ENCODE measurements at regions not wholly inside any gene's neighbourhood (a gene's known extent, or its start where the extent isn't known, plus 50 kb on each side); places are given as distances from the start of the nearest gene placed in this dataset.
"Not testable (repeated sequence)": the region's sequence is repeated elsewhere in the genome, so short reads cannot be mapped to it uniquely, and the experiment has no call there.

DNA sequence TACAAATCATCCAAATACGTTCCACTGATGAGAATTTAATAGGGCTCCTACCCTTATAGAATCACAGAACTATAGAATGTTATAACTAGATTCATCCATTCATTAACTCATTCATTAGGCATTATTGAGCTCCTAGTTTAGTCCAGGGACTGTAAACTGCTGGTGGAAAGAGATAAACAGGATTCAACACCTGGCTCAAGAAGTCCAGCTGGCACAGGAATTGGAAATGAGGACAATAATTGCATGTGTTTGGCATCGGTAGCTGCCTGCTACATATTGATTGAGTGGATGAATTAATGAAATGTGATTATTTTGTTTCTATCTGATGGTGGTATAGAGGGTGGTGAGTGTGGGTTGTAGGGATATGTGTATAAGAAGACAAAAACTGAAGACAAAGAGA is 100.8 kb upstream of the TLE1 start:
- DNase-seq = no peak
- Histone ChIP-seq H3K9me3 (no peaks in the 10 kb centered on the region), H3K4me3 (no peak overlapping the region), H3K27me3 (no peaks in the 10 kb centered on the region), H3K36me3 (no peaks in the 10 kb centered on the region)

DNA sequence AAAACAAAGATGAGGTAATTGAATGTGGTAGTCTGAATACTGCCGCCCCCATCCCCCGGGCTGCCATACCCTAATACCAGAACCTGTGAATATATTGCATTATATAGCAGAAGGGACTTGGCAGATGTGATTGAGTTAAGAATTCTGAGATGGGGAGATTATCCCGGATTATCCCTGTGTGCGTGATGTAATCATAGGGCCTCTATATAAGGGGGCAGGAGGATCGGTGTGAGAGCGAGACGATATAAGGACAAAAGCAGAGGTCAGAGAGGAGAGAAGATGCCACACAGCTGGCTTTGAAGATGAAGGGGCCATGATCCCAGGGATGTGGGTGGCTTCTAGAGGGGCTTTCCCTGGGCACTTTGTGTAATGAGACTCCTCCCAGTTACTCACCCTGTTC is 101.7 kb upstream of the TLE1 start:
- no peak for DNase-seq
- no peaks in the 10 kb centered on the region for H3K27me3 ChIP-seq
- H3K36me3 ChIP-seq = no peaks in the 10 kb centered on the region
- no peak overlapping the region for H3K4me3 ChIP-seq
- H3K9me3 ChIP-seq = no peaks in the 10 kb centered on the region

DNA sequence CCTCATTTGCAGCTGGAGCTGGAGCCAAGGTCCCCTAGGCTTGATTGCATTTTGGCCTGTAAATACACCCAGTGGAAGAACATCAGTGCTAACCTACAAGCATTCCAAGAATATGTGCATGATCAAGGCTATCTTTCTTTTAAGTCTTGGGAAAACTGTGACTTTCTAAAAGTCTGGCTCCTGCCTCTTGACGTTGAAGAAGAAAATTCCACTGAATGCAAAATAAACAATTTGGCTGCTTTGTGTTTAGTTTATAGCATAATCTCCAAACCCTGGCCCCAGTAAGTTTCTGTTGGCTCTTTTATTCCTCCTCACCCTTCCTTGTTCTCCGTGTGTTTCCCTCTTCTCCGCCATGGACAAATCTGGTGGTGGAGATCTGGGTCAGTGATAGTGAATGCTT is 109.3 kb upstream of the TLE1 start:
- no peak for DNase-seq
- no peak overlapping the region for H3K4me3 ChIP-seq
- H3K36me3 ChIP-seq = no peaks in the 10 kb centered on the region
- H3K27me3 ChIP-seq = no peaks in the 10 kb centered on the region
- H3K9me3 ChIP-seq = no peaks in the 10 kb centered on the region

DNA sequence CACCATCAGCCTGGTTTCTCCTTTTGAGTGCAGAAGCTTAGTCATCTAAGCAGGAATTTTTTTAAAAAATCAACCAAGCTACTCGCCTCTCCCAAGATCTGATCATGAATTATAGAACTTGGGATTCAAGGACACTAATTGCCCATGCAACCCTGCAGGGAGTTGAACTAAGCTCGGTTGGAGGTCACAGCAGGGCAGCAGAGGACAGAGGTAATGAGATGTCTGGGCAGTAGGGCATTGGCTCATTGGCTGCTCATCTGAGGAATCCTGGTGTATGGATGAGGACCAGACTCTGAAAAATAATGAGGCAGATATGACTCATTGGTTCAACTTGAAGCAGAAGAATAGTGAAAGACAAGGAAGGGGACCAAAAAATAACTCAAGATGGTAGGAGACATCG is 111.8 kb upstream of the TLE1 start:
- no peaks in the 10 kb centered on the region for H3K27me3 ChIP-seq
- no peaks in the 10 kb centered on the region for H3K36me3 ChIP-seq
- H3K4me3 ChIP-seq = no peak overlapping the region
- no peaks in the 10 kb centered on the region for H3K9me3 ChIP-seq
- DNase-seq = peak; percentile 67

DNA sequence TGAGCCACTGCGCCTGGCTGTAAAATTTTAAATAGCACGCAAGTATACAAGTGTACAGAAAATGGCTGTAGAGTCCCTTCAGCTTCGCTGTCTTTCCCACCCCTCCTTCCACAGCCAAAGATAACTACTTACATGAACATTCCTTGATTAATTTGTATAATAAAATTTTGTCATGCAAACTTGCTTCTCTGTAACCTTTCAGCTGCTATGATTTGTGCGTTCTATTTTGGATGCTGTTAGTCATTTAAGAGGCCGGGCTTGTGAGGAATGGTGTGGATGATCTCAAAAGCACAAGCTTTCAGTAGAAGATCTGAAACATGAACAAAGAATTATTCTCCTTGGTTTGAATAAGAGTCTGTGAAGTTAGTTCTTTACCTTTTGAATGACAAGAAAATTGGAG is 115.0 kb upstream of the TLE1 start:
- Histone ChIP-seq H3K9me3 (no peaks in the 10 kb centered on the region), H3K36me3 (no peaks in the 10 kb centered on the region), H3K27me3 (no peaks in the 10 kb centered on the region), H3K4me3 (no peak overlapping the region)
- DNase-seq = no peak

DNA sequence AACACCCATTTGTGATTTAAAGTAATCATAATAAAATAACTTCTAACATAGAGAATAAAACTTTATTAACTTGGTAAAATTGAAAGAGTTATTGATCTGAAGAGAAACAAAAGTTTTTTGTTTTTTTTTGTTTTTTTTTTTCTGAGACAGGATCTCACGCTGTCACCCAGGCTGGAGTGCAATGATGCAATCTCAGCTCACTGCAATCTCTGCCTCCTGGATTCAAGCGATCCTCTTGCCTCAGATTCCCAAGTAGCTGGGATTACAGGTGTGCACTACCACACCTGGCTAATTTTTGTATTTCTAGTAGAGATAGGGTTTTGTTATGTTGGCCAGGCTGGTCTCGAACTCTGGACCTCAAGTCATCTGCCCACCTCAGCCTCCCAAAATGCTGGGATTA is 116.5 kb upstream of the SPATA31D4 start:
- H3K36me3 ChIP-seq, H3K4me3 ChIP-seq, H3K9me3 ChIP-seq, H3K27me3 ChIP-seq, DNase-seq: not testable (repeated sequence)

DNA sequence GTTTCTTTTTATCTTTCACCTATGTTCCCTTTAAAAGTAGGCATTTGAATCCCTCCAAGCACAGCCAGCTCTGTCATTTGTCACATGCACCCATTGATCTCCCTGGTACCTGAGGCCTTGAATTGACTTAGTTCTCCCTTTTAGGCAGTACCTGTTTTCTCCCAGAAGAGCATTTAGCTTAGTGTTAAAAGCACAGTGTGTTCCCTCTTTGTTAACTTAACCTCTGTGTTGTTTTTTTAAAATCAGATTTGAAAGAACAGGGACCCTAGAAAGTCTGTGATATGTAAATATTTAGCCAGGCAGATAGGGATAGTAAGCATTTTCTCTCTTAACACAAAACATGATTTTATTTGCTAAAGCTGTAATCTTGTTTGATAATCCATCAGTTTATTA is 113.8 kb upstream of the SPATA31D4 start:
- no peaks in the 10 kb centered on the region for H3K36me3 ChIP-seq
- DNase-seq = no peak
- no peak overlapping the region for H3K4me3 ChIP-seq
- H3K27me3 ChIP-seq = no peaks in the 10 kb centered on the region
- no peaks in the 10 kb centered on the region for H3K9me3 ChIP-seq

DNA sequence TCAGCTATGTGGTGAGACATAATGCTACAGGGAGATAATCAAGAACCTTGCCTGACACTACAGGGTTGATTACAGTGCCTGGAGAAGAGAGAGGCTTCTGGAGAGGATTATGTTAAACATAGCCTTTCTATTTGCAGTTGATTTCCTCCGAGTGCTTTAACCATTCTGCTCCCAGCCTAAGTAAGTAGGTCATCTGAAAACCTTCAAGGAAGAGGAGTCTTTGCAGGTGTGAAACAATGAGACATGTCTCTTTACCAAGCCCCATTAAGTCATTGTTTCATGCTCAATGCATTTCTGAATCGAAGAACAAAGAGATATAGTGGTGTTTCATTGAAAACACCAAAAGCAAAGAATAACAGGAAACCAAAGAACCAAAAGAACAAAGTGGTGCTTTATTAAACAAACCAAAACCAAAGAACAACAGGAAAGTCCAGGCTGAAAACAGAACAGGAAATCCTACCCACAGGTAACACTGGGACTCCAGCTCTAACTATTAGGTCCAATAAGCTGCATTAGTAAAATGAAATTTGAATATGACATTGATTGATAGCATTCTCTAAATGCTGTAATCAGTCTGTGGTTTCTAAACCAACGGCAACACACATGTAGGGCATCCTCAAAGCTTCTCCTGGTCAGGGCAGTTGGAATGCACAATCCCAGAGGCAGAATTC is 113.3 kb upstream of the SPATA31D4 start:
- Histone ChIP-seq H3K9me3 (no peaks in the 10 kb centered on the region), H3K4me3 (no peak overlapping the region), H3K27me3 (no peaks in the 10 kb centered on the region), H3K36me3 (no peaks in the 10 kb centered on the region)
- DNase-seq = no peak

DNA sequence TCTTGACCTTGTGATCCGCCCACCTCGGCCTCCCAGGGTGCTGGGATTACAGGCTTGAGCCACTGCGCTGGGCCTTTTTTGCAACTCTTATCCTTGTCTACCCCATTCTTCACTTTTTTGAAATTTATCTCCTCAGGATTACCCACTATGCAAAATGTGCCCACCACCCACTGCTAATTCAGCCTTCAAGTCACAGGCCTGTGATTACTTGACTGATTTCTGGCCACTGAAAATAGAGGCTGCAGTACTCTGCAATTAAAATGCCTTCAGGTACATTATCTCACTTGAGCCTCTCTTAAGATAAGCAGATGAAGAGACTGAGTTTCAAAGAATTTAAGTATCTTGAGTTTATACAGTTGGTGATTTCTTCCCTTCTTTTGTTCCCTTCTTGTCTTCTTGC is 112.4 kb upstream of the SPATA31D4 start:
- no peak for DNase-seq
- Histone ChIP-seq H3K36me3 (no peaks in the 10 kb centered on the region), H3K4me3 (no peak overlapping the region), H3K9me3 (no peaks in the 10 kb centered on the region), H3K27me3 (no peaks in the 10 kb centered on the region)

DNA sequence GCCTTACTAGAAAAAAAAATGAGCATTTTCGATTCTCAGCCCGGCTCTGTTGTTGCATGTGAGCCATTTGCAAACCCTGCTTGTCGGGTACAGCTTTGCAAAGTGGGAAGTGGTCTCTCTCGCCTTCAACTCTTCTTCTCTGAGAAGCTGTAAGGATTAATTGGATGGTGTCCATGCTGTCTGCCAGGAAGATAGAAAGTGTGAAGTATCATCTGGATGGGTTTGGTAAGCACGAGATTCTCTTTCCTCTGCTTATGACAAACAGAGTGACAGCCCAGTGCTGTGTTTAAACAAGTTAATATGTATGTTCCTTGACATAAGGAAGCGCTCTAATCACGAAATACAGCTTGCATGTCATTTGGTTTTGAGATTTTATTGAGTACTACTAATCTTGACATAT is 109.1 kb upstream of the SPATA31D4 start:
- no peaks in the 10 kb centered on the region for H3K9me3 ChIP-seq
- no peaks in the 10 kb centered on the region for H3K36me3 ChIP-seq

DNA sequence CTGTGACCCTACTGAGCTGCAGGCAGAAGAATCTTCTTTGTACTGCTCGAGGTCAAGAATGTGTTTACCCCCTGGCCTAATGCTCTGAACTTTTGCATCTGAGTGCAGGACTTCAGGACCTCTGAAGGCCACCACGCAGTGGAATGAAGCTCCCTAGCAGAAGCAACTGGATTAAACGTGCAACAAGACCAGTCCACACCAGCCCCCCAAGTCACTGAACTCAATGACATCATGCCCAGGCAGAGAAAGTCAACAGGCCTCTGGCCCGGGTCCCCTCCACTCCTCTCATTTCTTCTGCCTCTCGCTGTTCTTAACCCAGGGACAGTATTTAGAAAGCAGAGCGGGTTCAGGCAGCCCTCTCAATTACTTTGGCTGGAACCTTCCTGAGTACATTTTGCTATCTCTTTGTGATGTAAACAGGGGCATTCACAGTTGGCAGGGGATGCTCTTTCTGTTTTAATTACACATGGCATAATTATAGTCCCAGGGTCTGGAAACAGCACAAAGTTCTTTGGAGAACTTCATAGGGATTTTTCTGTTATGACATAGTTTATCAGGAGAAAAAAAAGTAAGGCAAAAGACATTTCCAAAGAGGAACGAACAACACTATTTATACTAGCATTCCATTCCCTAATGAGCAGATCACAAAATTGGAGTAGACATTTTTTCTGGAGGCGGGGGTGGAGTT is 108.2 kb upstream of the SPATA31D4 start:
- no peak for DNase-seq
- Histone ChIP-seq H3K9me3 (no peaks in the 10 kb centered on the region), H3K4me3 (no peak overlapping the region), H3K36me3 (no peaks in the 10 kb centered on the region), H3K27me3 (no peaks in the 10 kb centered on the region)

More for the DNA sequence above, 109.1 kb upstream of the SPATA31D4 start:
- H3K4me3 ChIP-seq = no peak overlapping the region
- no peaks in the 10 kb centered on the region for H3K27me3 ChIP-seq
- DNase-seq = no peak

DNA sequence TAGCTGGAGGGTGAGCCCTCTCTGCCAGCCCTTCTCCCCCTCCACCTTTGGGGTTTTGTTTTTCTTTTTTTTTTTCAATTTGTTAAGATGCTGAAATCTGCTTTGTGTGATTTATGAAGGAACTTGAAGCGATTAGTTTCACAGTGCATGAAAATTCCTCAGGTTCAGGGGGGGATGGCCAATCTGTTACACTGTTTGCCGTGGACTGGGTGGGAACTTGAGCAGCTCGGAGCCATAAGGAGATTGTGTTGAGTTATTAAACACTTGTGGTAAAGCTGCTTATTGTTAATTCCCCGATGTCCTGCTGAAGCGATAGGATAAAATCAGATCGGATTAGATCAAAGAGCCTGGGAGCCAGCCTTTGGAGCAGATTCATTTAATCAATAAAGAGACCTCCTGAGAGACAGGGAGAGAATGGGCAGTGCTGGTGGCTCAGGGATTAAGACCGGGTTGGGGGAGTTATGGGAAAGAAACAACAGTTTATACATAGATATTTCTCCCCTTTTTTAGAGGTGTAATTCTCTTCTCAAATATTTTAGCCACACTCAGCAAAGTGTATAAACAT is 105.8 kb upstream of the SPATA31D4 start:
- DNase-seq = no peak
- Histone ChIP-seq H3K36me3 (no peaks in the 10 kb centered on the region), H3K27me3 (no peaks in the 10 kb centered on the region), H3K9me3 (no peaks in the 10 kb centered on the region), H3K4me3 (no peak overlapping the region)

DNA sequence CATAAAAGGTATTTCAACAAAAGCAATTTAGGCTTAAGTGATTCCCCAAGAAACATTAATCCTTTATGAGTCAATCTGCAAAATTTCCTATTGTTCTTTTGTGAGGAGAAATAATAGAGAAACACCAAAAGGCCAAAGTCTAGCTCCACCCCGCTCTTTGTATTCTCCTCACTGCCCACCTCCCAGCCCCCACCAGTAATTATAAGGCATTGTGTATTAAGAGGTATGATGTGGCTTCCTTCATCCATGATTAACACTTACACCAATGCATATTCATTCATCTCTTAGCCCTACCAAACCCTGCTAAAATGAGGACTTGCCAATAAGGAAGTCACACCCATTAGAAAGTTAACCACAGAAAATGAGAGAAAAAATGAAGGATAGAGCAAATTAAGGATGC is 105.3 kb upstream of the SPATA31D4 start:
- H3K4me3 ChIP-seq = no peak overlapping the region
- no peaks in the 10 kb centered on the region for H3K9me3 ChIP-seq
- DNase-seq = no peak
- H3K27me3 ChIP-seq = no peaks in the 10 kb centered on the region
- H3K36me3 ChIP-seq = no peaks in the 10 kb centered on the region

DNA sequence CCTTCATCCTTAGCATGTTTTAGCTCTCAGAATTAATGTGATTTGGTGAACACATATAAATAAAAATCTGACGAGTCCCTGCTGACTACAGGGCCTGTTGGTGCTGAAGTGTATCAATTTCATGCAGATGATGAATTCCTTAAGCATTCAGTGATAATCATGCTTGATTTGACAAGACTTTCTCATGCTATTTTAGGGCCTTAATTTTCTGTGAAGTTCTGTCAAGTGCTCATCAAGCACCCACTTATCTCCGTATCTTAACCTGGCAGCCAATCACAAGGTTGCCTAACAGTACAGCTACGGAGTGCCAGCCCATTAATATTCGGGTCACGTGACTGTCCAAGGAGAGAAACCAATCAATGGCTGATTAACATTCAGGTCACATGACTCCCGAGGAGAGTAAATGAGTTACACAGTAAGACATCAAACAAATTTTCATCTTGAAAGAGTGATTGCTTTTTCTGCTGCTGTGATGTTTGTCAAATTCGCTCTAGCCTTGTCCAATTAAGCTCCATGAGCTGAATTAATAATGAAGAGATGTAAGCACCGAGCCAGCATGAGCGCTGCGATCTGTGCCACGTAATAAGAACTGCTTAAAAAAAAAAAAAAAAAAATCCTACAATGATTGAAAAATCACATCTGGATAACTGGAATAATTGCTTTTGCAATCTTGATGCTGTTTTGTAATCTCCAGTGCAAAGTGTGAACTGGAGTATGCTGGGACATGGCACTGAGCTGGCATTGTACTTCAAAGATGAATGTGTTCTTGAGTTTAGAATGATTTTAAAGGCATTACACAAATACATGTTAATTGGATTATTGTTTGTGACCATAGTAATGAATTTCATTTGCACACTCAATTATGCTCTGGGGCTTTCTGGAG is 104.3 kb upstream of the SPATA31D4 start:
- Histone ChIP-seq H3K36me3 (no peaks in the 10 kb centered on the region), H3K9me3 (no peaks in the 10 kb centered on the region), H3K4me3 (no peak overlapping the region), H3K27me3 (no peaks in the 10 kb centered on the region)
- no peak for DNase-seq

DNA sequence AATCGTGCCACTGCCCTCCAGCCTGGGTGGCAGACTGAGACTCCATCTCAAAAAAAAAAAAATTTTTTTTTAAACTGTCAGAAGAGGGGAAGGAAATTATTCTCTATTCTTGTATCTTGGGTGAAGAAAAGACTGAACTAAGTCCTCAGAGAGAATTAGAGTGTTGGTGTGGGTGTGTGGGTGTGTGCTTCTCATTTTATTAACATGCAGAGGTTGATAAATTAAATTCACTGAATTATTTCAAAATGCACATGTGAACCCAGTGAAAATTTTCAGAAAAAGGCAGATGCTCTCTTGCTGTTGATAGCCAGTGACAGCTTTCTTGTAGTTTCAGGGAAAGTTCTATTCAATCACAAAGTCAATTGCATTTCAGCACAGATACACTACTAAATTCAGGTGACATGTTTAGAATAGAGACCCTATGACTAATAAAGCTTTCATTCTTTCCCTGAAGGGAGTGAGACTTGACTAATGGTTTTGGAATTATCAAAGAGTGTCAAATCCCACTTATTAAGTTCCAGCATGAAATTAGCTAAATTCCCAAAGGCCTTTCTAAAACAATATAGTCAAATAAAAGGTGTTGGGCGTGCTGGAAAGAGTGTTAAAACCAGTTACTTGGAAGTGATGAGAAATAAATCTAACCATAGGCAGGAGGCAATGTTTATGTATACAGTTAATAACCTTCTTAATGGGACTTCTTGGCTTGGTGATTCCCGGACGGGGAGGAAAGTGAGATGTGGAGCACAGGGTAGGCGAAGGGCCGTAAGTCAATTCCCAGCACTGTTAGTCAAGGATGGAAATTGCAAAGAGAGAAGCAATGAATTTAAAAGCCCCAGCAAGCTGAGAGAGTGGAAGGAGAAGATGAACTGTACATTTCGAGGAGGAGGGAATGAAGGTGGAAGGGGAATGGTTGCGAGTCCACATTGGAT is 103.2 kb upstream of the SPATA31D4 start:
- Histone ChIP-seq H3K27me3 (no peaks in the 10 kb centered on the region), H3K36me3 (no peaks in the 10 kb centered on the region), H3K9me3 (no peaks in the 10 kb centered on the region), H3K4me3 (no peak overlapping the region)
- DNase-seq = no peak

DNA sequence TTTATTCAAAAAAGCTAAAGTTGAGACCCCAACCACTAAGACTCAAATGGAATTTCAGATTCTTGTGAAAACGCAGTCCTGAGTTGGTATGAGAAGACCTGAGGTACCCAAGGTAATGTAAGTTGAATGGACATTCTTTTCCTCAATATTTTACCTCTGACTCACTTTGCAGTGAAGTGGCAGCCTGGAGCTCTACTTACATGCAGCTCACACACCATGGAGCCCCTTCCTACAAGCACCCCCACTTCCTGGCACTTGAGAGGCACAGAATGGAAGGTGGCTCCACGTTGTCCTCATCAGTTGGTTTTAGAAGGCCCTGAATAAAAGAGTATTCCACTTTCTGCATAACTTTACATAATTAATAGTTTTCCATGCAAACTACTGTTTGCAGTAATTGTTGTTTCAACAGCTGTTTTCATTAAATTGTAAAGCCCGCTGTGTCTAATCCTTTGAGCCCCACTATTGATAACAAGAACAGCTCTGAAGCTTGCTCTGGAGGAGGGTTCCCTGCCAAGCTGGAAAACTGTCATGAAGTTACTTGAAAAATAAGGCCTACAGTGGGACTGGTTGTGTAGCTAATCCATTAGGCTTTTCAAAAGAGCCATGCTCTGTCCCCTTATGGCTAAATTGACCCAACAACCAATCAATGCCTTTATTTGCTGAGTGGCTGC is 102.2 kb upstream of the SPATA31D4 start:
- H3K4me3 ChIP-seq = no peak overlapping the region
- H3K27me3 ChIP-seq = no peaks in the 10 kb centered on the region
- H3K9me3 ChIP-seq = no peaks in the 10 kb centered on the region
- DNase-seq = no peak
- no peaks in the 10 kb centered on the region for H3K36me3 ChIP-seq
